Body of pancreas (tissue), 4 donors: ENCODE measurements at regions not wholly inside any gene's neighbourhood (a gene's known extent, or its start where the extent isn't known, plus 50 kb on each side); places are given as distances from the start of the nearest gene placed in this dataset.

Experiments
- ATAC-seq: fragments of 150-250 bp; one replicate; pipeline ENCODE4 v1.9.1; 2016
- DNase-seq, 4 donors: peaks; one replicate each; pipeline ENCODE4 v3.0.0-alpha.2; 2019
- H3K27ac ChIP-seq, 4 donors: fragments of 200-600 bp; sonication (generic); 1 replicate in 3 of 4; 2 replicates in 1 of 4; pipeline versions ENCODE4 v1.5.1 to v1.6.1; 2016 to 2019; ENCODE audit warnings: mild to moderate bottlenecking in 1 of 4, mixed read lengths in 1 of 4, moderate library complexity in 1 of 4
- H3K27me3 ChIP-seq, 2 donors: fragments of 200-600 bp; sonication (generic); one replicate each; pipeline ENCODE4 v1.6.0; 2016; ENCODE audit warnings: mild to moderate bottlenecking in 1 of 2
- H3K36me3 ChIP-seq, 2 donors: fragments of 200-600 bp; sonication (generic); replicated peaks in 1 of 2; 2 replicates each; pipeline ENCODE4 v1.5.1; 2016; ENCODE audit warnings: low read depth in 2 of 2; ENCODE audit not compliant: insufficient read depth in 1 of 2
- H3K4me1 ChIP-seq: fragments of 200-600 bp; sonication (generic); one replicate; pipeline ENCODE4 v1.6.0; 2016
- H3K4me3 ChIP-seq, 2 donors: fragments of 200-600 bp; sonication (generic); 1 replicate in 1 of 2; 2 replicates in 1 of 2; pipeline ENCODE4 v1.5.1; 2016 to 2019
- H3K9me3 ChIP-seq, 3 donors: fragments of 200-600 bp; sonication (generic); 1 replicate in 2 of 3; 2 replicates in 1 of 3; pipeline ENCODE4 v1.5.1; 2016
- POLR2A ChIP-seq, 3 donors: fragments of 450-650 bp; IDR thresholded peaks; one replicate each; pipeline ENCODE4 v1.6.1; 2016; ENCODE audit warnings: antibody characterized with exemption in 3 of 3, mild to moderate bottlenecking in 2 of 3
- WGBS, 2 donors: methylation state at CpG; one replicate each; pipeline ENCODE4 v1.1.5; 2017; 5-methylcytosine and 5-hydroxymethylcytosine counted together
- intact Hi-C: fragments of 100-400 bp; cut with DNase I; formaldehyde crosslinking; loops from one replicate; pipeline ENCODE4 v1.15.1; 2023
- TF ChIP-seq, protein P1 (sequence below), 7 experiments: fragments of 450-650 bp in 4 of 7; fragments of 200-600 bp in 3 of 7; sonication (generic) in 3 of 7; IDR thresholded peaks; one replicate each; pipeline ENCODE4 v1.5.1; 2016 to 2019; ENCODE audit warnings: antibody characterized with exemption in 7 of 7

DNA sequence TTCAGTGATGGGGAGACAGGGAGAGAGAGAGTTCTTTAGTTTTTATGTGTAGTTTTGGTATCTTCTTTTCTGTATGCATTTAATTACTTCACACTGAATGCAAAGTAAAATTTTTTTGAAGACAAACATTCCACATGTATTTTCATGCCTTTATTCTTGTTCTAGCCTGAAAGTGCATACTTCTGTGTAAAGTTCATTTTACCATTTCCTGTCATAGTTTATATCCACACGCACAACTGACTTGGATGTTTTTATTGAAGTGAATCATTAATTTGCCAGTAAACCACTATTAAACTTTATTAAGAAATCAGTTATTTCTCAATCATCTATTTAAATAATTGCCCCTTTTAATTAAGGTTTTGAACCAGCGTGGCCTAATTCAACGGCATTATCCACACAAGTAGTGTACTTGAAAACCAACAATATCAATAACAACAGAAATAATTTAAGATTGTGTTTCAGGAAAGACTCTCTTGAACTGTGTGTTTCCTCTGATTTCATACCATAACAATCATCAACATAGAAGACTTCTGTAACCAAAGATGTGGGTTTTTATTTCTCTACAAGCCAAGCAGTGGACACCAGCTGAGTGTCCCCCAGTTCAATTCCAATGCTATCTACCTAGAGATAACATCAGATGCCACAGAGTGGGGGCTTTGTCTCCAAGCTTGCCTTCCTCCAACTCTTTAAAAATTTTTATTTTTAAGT, 512.7 kb upstream of the JAG1 start:
- DNase-seq (no peak), ATAC-seq (no peak)
- no peak for TF ChIP-seq POLR2A (IDR thresholded peaks at IDR 0.05)
- TF ChIP-seq, protein P1, sequence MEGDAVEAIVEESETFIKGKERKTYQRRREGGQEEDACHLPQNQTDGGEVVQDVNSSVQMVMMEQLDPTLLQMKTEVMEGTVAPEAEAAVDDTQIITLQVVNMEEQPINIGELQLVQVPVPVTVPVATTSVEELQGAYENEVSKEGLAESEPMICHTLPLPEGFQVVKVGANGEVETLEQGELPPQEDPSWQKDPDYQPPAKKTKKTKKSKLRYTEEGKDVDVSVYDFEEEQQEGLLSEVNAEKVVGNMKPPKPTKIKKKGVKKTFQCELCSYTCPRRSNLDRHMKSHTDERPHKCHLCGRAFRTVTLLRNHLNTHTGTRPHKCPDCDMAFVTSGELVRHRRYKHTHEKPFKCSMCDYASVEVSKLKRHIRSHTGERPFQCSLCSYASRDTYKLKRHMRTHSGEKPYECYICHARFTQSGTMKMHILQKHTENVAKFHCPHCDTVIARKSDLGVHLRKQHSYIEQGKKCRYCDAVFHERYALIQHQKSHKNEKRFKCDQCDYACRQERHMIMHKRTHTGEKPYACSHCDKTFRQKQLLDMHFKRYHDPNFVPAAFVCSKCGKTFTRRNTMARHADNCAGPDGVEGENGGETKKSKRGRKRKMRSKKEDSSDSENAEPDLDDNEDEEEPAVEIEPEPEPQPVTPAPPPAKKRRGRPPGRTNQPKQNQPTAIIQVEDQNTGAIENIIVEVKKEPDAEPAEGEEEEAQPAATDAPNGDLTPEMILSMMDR (IDR thresholded peaks at IDR 0.05): no peak
- no peaks in the 10 kb centered on the region for H3K27me3 ChIP-seq
- H3K27ac ChIP-seq: no peak overlapping the region
- intact Hi-C loops: no loop called here
- H3K9me3 ChIP-seq: peaks cover 0 to 2% (median 0%) of the 10 kb centered on the region in 3 donors
- H3K4me3 ChIP-seq: no peak overlapping the region
- 64 to 86% methylated on average over 3 of the region's 3 CpGs for WGBS, 2 donors
- H3K4me1 ChIP-seq: no peaks in the 10 kb centered on the region
- no peaks in the 10 kb centered on the region for H3K36me3 ChIP-seq

DNA sequence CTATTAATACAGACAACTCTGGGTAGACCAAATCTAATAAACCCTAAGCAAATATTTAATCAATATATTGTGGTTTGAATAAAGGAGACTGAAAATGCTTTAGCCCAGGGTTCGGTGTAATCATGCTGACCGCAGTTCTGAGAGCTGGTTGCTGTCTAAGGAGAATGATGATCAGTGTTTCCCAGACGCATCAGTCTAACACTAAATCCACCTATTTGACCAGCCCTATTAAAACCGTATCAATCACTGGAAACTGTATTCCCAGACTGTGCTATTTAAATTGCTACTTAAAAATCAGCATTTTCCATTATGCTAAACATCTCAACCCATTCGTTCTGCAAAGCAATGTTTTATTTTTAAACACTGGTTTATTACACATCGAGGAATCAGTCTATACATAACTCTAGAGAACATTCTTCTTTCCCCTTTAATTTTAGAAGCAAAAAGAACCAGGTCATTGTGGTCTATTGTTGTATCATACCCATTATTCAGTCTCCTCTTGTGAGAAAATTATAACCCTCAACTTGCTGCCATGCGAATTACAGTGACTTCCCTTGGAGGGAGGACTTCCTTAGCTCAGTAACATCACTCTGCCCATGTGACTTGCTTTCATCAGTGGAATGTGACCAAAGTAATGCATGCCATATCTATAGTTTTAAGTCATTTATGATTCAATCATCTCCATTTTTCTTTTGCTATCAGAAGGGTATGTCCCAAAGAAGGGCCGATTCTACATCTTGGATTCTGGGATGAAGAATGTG, 515.2 kb upstream of the JAG1 start:
- intact Hi-C loops: no loop called here
- Histone ChIP-seq H3K36me3 (no peaks in the 10 kb centered on the region), H3K4me1 (no peaks in the 10 kb centered on the region), H3K4me3 (no peak overlapping the region), H3K27ac (no peak overlapping the region), H3K9me3 (peaks cover 0 to 2% (median 0%) of the 10 kb centered on the region in 3 donors), H3K27me3 (no peaks in the 10 kb centered on the region)
- 71 to 75% methylated on average over 8 of the region's 8 CpGs for WGBS, 2 donors
- no peak for DNase-seq
- no peak for ATAC-seq
- TF ChIP-seq, protein P1 (IDR thresholded peaks at IDR 0.05): no peak

DNA sequence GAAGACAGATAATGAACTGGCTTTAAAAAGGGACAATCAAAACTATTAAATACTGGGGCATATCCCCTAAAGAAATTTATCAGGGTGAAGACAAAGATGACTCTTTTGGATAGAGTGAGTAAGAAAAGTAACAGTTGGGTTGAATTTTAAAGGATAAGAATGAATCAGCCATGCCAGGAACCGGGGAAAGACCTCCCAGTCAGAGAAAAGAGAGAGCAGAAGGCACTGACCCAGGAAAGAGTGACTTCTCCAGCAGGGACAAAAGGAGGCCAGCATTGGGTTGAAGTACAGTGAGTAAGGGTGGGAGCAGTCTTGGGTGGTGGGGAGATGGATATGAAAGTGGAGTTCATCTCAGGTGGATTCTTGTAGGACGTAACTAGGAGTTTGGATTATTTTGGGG, 516.9 kb upstream of the JAG1 start:
- WGBS, 2 donors: 88 to 90% methylated on average over 2 of the region's 2 CpGs
- Histone ChIP-seq H3K4me3 (no peak overlapping the region), H3K27ac (no peak overlapping the region), H3K27me3 (no peaks in the 10 kb centered on the region), H3K36me3 (no peaks in the 10 kb centered on the region), H3K4me1 (no peaks in the 10 kb centered on the region), H3K9me3 (no peaks in the 10 kb centered on the region)
- ATAC-seq (no peak), DNase-seq (no peak)
- TF ChIP-seq, protein P1 (IDR thresholded peaks at IDR 0.05): no peak
- TF ChIP-seq POLR2A (IDR thresholded peaks at IDR 0.05): no peak
- intact Hi-C loops: loop anchor here (10.0 kb wide), 1 partner anchor 506 kb away; no protein-coding TSS in a partner anchor

DNA sequence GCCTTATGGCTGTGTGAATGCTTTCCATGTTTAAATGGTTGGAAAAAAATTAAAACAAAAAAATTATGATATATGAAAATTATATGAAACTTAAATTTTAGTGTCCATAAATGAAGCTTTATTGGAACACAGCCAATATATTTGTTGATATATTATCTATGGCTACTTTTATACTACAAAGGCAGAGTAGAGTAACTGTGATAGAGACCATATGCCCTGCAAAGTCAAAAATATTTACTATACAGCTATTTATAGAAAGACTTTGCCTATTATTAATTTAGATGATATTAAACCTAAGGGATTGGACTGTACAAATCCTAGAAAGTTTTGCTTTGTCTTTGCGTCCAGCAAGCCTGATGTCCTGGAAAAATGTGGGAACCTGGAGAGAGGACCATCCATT, 518.3 kb upstream of the JAG1 start:
- TF ChIP-seq POLR2A (IDR thresholded peaks at IDR 0.05): no peak
- TF ChIP-seq, protein P1 (IDR thresholded peaks at IDR 0.05): no peak
- WGBS, 2 donors: 91 to 97% methylated on average over 1 of the region's 1 CpG
- Histone ChIP-seq H3K9me3 (no peaks in the 10 kb centered on the region), H3K27me3 (no peaks in the 10 kb centered on the region), H3K36me3 (no peaks in the 10 kb centered on the region), H3K27ac (no peak overlapping the region), H3K4me1 (no peaks in the 10 kb centered on the region), H3K4me3 (no peak overlapping the region)
- ATAC-seq: no peak
- DNase-seq: no peak
- intact Hi-C loops: loop anchor here (10.0 kb wide), 1 partner anchor 507 kb away; no protein-coding TSS in a partner anchor
